GM23338 (cell line): ENCODE measurements at regions not wholly inside any gene's neighbourhood (a gene's known extent, or its start where the extent isn't known, plus 50 kb on each side); places are given as distances from the start of the nearest gene placed in this dataset.

ENCODE experiments used
- ATAC-seq: fragments of 200-7000 bp; cut with Tn5 transposase; 3 replicates; pipeline ENCODE4 v1.9.1; 2020
- DNase-seq: peaks from one replicate; pipeline ENCODE4 v3.0.0-alpha.2; 2015; ENCODE audit warnings: low spot score
- H2AFZ ChIP-seq: fragments of 200-600 bp; sonication (generic); 2 replicates; pipeline ENCODE4 v1.8.0; 2016; ENCODE audit warnings: antibody characterized with exemption, mild to moderate bottlenecking, moderate library complexity
- H3F3A ChIP-seq: fragments of 200-600 bp; sonication (generic); replicated peaks from 2 replicates; pipeline ENCODE4 v1.8.0; 2017; ENCODE audit warnings: antibody characterized with exemption, mixed run types, low read depth
- H3K27ac ChIP-seq: fragments of 200-600 bp; sonication (generic); 2 replicates; pipeline ENCODE4 v1.6.1; 2016; ENCODE audit warnings: low read depth
- H3K27me3 ChIP-seq: fragments of 200-600 bp; sonication (generic); 2 replicates; pipeline ENCODE4 v1.8.0; 2016; ENCODE audit warnings: mild to moderate bottlenecking, mixed run types, moderate library complexity; ENCODE audit not compliant: insufficient read depth
- H3K36me3 ChIP-seq: fragments of 200-600 bp; sonication (generic); 2 replicates; pipeline ENCODE4 v1.8.0; 2016; ENCODE audit warnings: mild to moderate bottlenecking; ENCODE audit not compliant: insufficient read depth
- H3K4me1 ChIP-seq: fragments of 200-600 bp; sonication (generic); 2 replicates; pipeline ENCODE4 v1.8.0; 2016; ENCODE audit warnings: mild to moderate bottlenecking, moderate library complexity; ENCODE audit not compliant: insufficient read depth
- H3K4me2 ChIP-seq: fragments of 200-600 bp; sonication (generic); 2 replicates; pipeline ENCODE4 v1.7.1; 2017; ENCODE audit warnings: mixed run types
- H3K4me3 ChIP-seq: fragments of 200-600 bp; sonication (generic); 2 replicates; pipeline ENCODE4 v1.6.1; 2016; ENCODE audit warnings: mixed run types
- H3K79me2 ChIP-seq: fragments of 200-600 bp; sonication (generic); replicated peaks from 2 replicates; pipeline ENCODE4 v1.8.0; 2017; ENCODE audit warnings: mild to moderate bottlenecking; ENCODE audit not compliant: insufficient read depth
- H3K9me2 ChIP-seq: fragments of 200-600 bp; sonication (generic); 2 replicates; pipeline ENCODE4 v1.8.0; 2017; ENCODE audit not compliant: insufficient read depth
- H4K20me1 ChIP-seq: fragments of 200-600 bp; sonication (generic); replicated peaks from 2 replicates; pipeline ENCODE4 v1.8.0; 2017; ENCODE audit warnings: mild to moderate bottlenecking; ENCODE audit not compliant: insufficient read depth
- H3K27ac Mint-ChIP-seq: 2 replicates; pipeline ENCODE4 v1.8.0; 2020; ENCODE audit warnings: inconsistent platforms, mild to moderate bottlenecking, moderate library complexity, mixed read lengths
- H3K27me3 Mint-ChIP-seq: 3 replicates; pipeline ENCODE4 v1.8.0; 2022; ENCODE audit warnings: low read depth, mild to moderate bottlenecking, moderate library complexity, mixed read lengths, inconsistent platforms; ENCODE audit not compliant: insufficient read depth, poor library complexity
- H3K36me3 Mint-ChIP-seq: 3 replicates; pipeline ENCODE4 v1.8.0; 2021; ENCODE audit warnings: low read depth, mild to moderate bottlenecking, inconsistent platforms, moderate library complexity, mixed read lengths
- H3K4me1 Mint-ChIP-seq: 3 replicates; pipeline ENCODE4 v1.8.0; 2020; ENCODE audit warnings: mild to moderate bottlenecking, inconsistent platforms, mixed read lengths
- H3K4me3 Mint-ChIP-seq: 3 replicates; pipeline ENCODE4 v1.8.0; 2021; ENCODE audit warnings: moderate library complexity, mild to moderate bottlenecking, inconsistent platforms, mixed read lengths
- H3K9me3 Mint-ChIP-seq: 3 replicates; pipeline ENCODE4 v1.8.0; 2020; ENCODE audit warnings: moderate library complexity, mild to moderate bottlenecking, inconsistent platforms, mixed read lengths
- CREB1 ChIP-seq: fragments of 250-450 bp; sonication (Bioruptor Pico); IDR thresholded peaks from 2 replicates; pipeline ENCODE4 v1.5.0; 2020; ENCODE audit warnings: low read depth, mild to moderate bottlenecking, moderate library complexity
- EZH2phosphoT487 ChIP-seq: fragments of 200-600 bp; sonication (generic); IDR thresholded peaks from one replicate; pipeline ENCODE4 v1.8.1; 2018; ENCODE audit warnings: antibody characterized with exemption; ENCODE audit not compliant: unreplicated experiment
- JUNB ChIP-seq: IDR thresholded peaks from one replicate; pipeline ENCODE4 v1.6.1; 2016; ENCODE audit warnings: antibody characterized with exemption; ENCODE audit not compliant: unreplicated experiment
- NANOG ChIP-seq: IDR thresholded peaks from 2 replicates; pipeline ENCODE4 v1.6.1; 2016; ENCODE audit warnings: antibody characterized with exemption, borderline replicate concordance
- POLR2AphosphoS5 ChIP-seq: IDR thresholded peaks from 2 replicates; pipeline ENCODE4 v1.6.1; 2016; ENCODE audit warnings: antibody characterized with exemption, low read depth
- STAT1 ChIP-seq: IDR thresholded peaks from one replicate; pipeline ENCODE4 v1.6.1; 2016; ENCODE audit warnings: antibody characterized with exemption; ENCODE audit not compliant: unreplicated experiment
- ZNF114 ChIP-seq: fragments of 250-450 bp; sonication (Bioruptor Pico); IDR thresholded peaks from 2 replicates; pipeline ENCODE4 v1.5.0; 2020; ENCODE audit warnings: mild to moderate bottlenecking, moderate library complexity
- ZNF331 ChIP-seq: fragments of 250-450 bp; sonication (Bioruptor Pico); IDR thresholded peaks from 2 replicates; pipeline ENCODE4 v1.5.0; 2020; ENCODE audit warnings: low read depth, mild to moderate bottlenecking, moderate library complexity
- TF ChIP-seq, protein P1 (sequence below): IDR thresholded peaks from 2 replicates; pipeline ENCODE4 v1.6.1; 2016; ENCODE audit warnings: antibody characterized with exemption
- TF ChIP-seq, protein P2 (sequence below): IDR thresholded peaks from one replicate; pipeline ENCODE4 v1.6.1; 2018; ENCODE audit warnings: antibody characterized with exemption; ENCODE audit not compliant: unreplicated experiment
- TF ChIP-seq, protein P3 (sequence below), 2 experiments: fragments of 200-600 bp in 1 of 2; sonication (generic) in 1 of 2; conservative IDR thresholded peaks; 2 replicates each; pipeline versions ENCODE4 v1.5.1 to v1.6.1; 2016 to 2017; ENCODE audit warnings: antibody characterized with exemption in 2 of 2, low read depth in 2 of 2, mild to moderate bottlenecking in 2 of 2, moderate library complexity in 1 of 2

DNA sequence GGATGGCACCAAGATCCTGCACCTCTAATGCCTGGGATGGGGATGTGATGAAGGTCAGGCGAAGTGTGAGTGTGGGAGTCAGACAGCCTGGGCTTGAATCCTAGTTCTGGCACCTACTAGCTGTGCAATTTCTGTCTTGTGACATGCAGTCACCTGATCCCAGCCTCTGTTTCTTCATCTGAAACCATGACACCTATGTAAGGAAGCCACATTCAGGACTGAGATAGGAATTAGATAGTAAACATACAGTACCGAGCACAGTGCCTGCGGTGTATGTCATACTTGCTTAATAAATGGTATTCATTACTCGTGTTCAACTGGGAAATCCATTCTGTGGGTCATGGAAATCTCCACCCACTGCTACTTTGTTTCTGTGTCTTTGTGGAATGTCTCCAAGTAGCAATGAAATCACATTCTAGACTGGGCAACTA, 140.6 kb upstream of the STC2 start (continued):
- TF ChIP-seq EZH2phosphoT487 = no peak
- TF ChIP-seq, protein P1, sequence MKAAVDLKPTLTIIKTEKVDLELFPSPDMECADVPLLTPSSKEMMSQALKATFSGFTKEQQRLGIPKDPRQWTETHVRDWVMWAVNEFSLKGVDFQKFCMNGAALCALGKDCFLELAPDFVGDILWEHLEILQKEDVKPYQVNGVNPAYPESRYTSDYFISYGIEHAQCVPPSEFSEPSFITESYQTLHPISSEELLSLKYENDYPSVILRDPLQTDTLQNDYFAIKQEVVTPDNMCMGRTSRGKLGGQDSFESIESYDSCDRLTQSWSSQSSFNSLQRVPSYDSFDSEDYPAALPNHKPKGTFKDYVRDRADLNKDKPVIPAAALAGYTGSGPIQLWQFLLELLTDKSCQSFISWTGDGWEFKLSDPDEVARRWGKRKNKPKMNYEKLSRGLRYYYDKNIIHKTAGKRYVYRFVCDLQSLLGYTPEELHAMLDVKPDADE = no peak
- no peak for TF ChIP-seq NANOG
- TF ChIP-seq JUNB = no peak
- no peak for TF ChIP-seq ZNF114 (CRISPR knock-in tag)
- no peak for TF ChIP-seq STAT1
- TF ChIP-seq, protein P2, sequence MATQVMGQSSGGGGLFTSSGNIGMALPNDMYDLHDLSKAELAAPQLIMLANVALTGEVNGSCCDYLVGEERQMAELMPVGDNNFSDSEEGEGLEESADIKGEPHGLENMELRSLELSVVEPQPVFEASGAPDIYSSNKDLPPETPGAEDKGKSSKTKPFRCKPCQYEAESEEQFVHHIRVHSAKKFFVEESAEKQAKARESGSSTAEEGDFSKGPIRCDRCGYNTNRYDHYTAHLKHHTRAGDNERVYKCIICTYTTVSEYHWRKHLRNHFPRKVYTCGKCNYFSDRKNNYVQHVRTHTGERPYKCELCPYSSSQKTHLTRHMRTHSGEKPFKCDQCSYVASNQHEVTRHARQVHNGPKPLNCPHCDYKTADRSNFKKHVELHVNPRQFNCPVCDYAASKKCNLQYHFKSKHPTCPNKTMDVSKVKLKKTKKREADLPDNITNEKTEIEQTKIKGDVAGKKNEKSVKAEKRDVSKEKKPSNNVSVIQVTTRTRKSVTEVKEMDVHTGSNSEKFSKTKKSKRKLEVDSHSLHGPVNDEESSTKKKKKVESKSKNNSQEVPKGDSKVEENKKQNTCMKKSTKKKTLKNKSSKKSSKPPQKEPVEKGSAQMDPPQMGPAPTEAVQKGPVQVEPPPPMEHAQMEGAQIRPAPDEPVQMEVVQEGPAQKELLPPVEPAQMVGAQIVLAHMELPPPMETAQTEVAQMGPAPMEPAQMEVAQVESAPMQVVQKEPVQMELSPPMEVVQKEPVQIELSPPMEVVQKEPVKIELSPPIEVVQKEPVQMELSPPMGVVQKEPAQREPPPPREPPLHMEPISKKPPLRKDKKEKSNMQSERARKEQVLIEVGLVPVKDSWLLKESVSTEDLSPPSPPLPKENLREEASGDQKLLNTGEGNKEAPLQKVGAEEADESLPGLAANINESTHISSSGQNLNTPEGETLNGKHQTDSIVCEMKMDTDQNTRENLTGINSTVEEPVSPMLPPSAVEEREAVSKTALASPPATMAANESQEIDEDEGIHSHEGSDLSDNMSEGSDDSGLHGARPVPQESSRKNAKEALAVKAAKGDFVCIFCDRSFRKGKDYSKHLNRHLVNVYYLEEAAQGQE = no peak
- no peak for TF ChIP-seq POLR2AphosphoS5
- TF ChIP-seq CREB1 (CRISPR knock-in tag) = no peak

DNA sequence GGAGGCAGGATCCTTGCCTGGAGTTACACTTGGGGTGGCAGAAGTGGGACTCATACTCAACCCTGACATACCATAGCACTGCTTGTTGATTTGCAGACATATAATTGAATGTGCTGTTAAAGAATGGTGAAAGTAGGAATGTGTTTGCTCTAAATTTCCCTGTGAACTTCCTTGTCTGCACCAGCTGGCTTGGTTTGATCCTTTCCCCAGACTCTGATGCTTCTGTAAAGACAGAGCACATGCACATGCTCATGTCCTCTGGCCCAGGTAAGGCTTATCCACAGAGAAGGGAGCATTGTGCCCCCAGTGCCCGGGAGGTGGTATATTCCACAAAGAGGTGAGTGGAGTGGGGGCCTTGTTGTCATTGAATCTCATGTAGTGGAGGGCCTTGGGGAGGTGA, 138.0 kb upstream of the STC2 start:
- H3F3A ChIP-seq = no peaks in the 10 kb centered on the region
- H3K9me2 ChIP-seq = no peaks in the 10 kb centered on the region; the same call in 1 of the 2 replicates
- no peaks in the 10 kb centered on the region for H4K20me1 ChIP-seq
- Mint-ChIP-seq H3K9me3 (peaks cover 20% of the 10 kb centered on the region), H3K27me3 (peaks cover 2% of the 10 kb centered on the region), H3K4me3 (no peak overlapping the region), H3K27ac (no peak overlapping the region), H3K36me3 (no peaks in the 10 kb centered on the region; the same call in 2 of the 3 replicates), H3K4me1 (no peaks in the 10 kb centered on the region)
- H3K4me3 ChIP-seq = no peak overlapping the region
- no peaks in the 10 kb centered on the region for H3K79me2 ChIP-seq
- H3K36me3 ChIP-seq = no peaks in the 10 kb centered on the region
- DNase-seq (no peak), ATAC-seq (no peak)
- H3K27ac ChIP-seq = no peak overlapping the region
- no peak overlapping the region for H2AFZ ChIP-seq
- H3K27me3 ChIP-seq = no peaks in the 10 kb centered on the region
- TF ChIP-seq JUNB (no peak), ZNF331 (no peak), ZNF114 (CRISPR knock-in tag) (no peak)
- TF ChIP-seq, protein P1 = no peak
- TF ChIP-seq, protein P3, sequence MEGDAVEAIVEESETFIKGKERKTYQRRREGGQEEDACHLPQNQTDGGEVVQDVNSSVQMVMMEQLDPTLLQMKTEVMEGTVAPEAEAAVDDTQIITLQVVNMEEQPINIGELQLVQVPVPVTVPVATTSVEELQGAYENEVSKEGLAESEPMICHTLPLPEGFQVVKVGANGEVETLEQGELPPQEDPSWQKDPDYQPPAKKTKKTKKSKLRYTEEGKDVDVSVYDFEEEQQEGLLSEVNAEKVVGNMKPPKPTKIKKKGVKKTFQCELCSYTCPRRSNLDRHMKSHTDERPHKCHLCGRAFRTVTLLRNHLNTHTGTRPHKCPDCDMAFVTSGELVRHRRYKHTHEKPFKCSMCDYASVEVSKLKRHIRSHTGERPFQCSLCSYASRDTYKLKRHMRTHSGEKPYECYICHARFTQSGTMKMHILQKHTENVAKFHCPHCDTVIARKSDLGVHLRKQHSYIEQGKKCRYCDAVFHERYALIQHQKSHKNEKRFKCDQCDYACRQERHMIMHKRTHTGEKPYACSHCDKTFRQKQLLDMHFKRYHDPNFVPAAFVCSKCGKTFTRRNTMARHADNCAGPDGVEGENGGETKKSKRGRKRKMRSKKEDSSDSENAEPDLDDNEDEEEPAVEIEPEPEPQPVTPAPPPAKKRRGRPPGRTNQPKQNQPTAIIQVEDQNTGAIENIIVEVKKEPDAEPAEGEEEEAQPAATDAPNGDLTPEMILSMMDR (conservative IDR thresholded peaks at IDR 0.05; ENCODE audit: low read depth in 2 of 2) = no peak
- TF ChIP-seq, protein P2 = no peak
- no peak overlapping the region for H3K4me2 ChIP-seq
- no peaks in the 10 kb centered on the region for H3K4me1 ChIP-seq
